Stimulated activated CD8-positive, alpha-beta memory T cell treated with anti-CD3 and anti-CD28 coated beads, Interleukin-7, amount 100 ng/mL, for 1 hour (primary cell): ENCODE measurements at regions not wholly inside any gene's neighbourhood (a gene's known extent, or its start where the extent isn't known, plus 50 kb on each side); places are given as distances from the start of the nearest gene placed in this dataset.

Source experiments
- DNase-seq, 2 donors: peaks; one replicate each; pipeline ENCODE4 v3.0.0-alpha.2; 2020; ENCODE audit warnings: low read depth in 2 of 2

GRCh38 chr2:195408811-195409210, 248.2 kb upstream of the SLC39A10 start:
- no peak for DNase-seq

- no peak for DNase-seq
Measured at GRCh38 chr2:195408196-195408595, 248.8 kb upstream of the SLC39A10 start.

- DNase-seq = no peak
Measured at GRCh38 chr2:195407783-195408182, 249.2 kb upstream of the SLC39A10 start.

- no peak for DNase-seq
Measured at GRCh38 chr2:195406886-195407603, 250.0 kb upstream of the SLC39A10 start.

- no peak for DNase-seq
Measured at GRCh38 chr2:195404651-195405050, 252.4 kb upstream of the SLC39A10 start.

- DNase-seq = no peak
Measured at GRCh38 chr2:195396479-195396878, 260.5 kb upstream of the SLC39A10 start.

GRCh38 chr2:195395362-195395761, 261.7 kb upstream of the SLC39A10 start:
- DNase-seq = no peak

GRCh38 chr2:195392446-195393336, 264.3 kb upstream of the SLC39A10 start:
- DNase-seq = no peak

GRCh38 chr2:195390686-195391321, 266.2 kb upstream of the SLC39A10 start:
- DNase-seq = no peak

- DNase-seq = no peak
Measured at GRCh38 chr2:195388028-195388427, 269.0 kb upstream of the SLC39A10 start.

- no peak for DNase-seq
Measured at GRCh38 chr2:195382186-195382585, 274.8 kb upstream of the SLC39A10 start.

GRCh38 chr2:195370167-195370943, 286.7 kb upstream of the SLC39A10 start:
- no peak for DNase-seq

- DNase-seq = no peak
Measured at GRCh38 chr2:195369218-195369587, 287.8 kb upstream of the SLC39A10 start.

- no peak for DNase-seq
Measured at GRCh38 chr2:195368249-195369217, 288.5 kb upstream of the SLC39A10 start.

- no peak for DNase-seq
Measured at GRCh38 chr2:195367809-195368208, 289.2 kb upstream of the SLC39A10 start.

GRCh38 chr2:195364015-195364965, 292.7 kb upstream of the SLC39A10 start:
- DNase-seq = no peak

- no peak for DNase-seq
Measured at GRCh38 chr2:195363496-195363895, 293.5 kb upstream of the SLC39A10 start.

GRCh38 chr2:195360242-195360641, 296.8 kb upstream of the SLC39A10 start:
- no peak for DNase-seq

- no peak for DNase-seq
Measured at GRCh38 chr2:195359043-195359735, 297.8 kb upstream of the SLC39A10 start.
